NT2/D1 (cell line): ENCODE measurements at regions not wholly inside any gene's neighbourhood (a gene's known extent, or its start where the extent isn't known, plus 50 kb on each side); places are given as distances from the start of the nearest gene placed in this dataset.
A peak's percentile ranks its signal among the peaks of the same experiment; 100 is the strongest.

Source experiments
- DNase-seq: peaks from one replicate; pipeline ENCODE4 v3.0.0-alpha.2; 2011; ENCODE audit warnings: low read depth, low spot score
- H3K27me3 ChIP-seq: 2 replicates; pipeline ENCODE4 v1.6.0; 2011; ENCODE audit warnings: mild to moderate bottlenecking; ENCODE audit not compliant: insufficient read length, insufficient read depth
- H3K36me3 ChIP-seq: 2 replicates; pipeline ENCODE4 v1.6.1; 2011; ENCODE audit warnings: mild to moderate bottlenecking, low read length, mixed read lengths; ENCODE audit not compliant: insufficient read depth, insufficient read length
- H3K4me1 ChIP-seq: 2 replicates; pipeline ENCODE4 v1.5.1; 2011; ENCODE audit not compliant: insufficient read depth, insufficient read length
- H3K4me3 ChIP-seq: 2 replicates; pipeline ENCODE4 v1.5.1; 2011; ENCODE audit warnings: low read depth; ENCODE audit not compliant: insufficient read length
- H3K9ac ChIP-seq: 2 replicates; pipeline ENCODE4 v1.6.0; 2011; ENCODE audit warnings: low read depth; ENCODE audit not compliant: insufficient read length
- H3K9me3 ChIP-seq: 2 replicates; pipeline ENCODE4 v1.5.1; 2011; ENCODE audit warnings: mild to moderate bottlenecking, low read length; ENCODE audit not compliant: insufficient read depth
- SUZ12 ChIP-seq: IDR thresholded peaks from 2 replicates; pipeline ENCODE4 v1.6.1; 2011; ENCODE audit not compliant: insufficient read length, insufficient read depth; ENCODE audit errors: extremely low read depth
- YY1 ChIP-seq: IDR thresholded peaks from 2 replicates; pipeline ENCODE4 v1.6.1; 2011; ENCODE audit not compliant: insufficient read length, insufficient read depth
- ZNF274 ChIP-seq: IDR thresholded peaks from 2 replicates; pipeline ENCODE4 v1.6.1; 2011; ENCODE audit warnings: mild to moderate bottlenecking, low read depth, low read length

- Histone ChIP-seq H3K36me3 (no peaks in the 10 kb centered on the region), H3K9me3 (peaks cover 16% of the 10 kb centered on the region; the same call in 1 of the 2 replicates), H3K4me1 (no peaks in the 10 kb centered on the region), H3K27me3 (no peaks in the 10 kb centered on the region), H3K4me3 (no peak overlapping the region), H3K9ac (no peak overlapping the region)
- DNase-seq, result no peak
- TF ChIP-seq YY1, result no peak
- no peak for TF ChIP-seq SUZ12
- TF ChIP-seq ZNF274, result no peak
Measured at GRCh38 chr6:44761046-44761445, 373.5 kb downstream of the CDC5L start.

GRCh38 chr6:44762496-44762895 lies 375.0 kb downstream of the CDC5L start:
- DNase-seq, result no peak
- Histone ChIP-seq H3K9ac (no peak overlapping the region), H3K27me3 (no peaks in the 10 kb centered on the region), H3K36me3 (no peaks in the 10 kb centered on the region), H3K4me1 (no peaks in the 10 kb centered on the region), H3K9me3 (peaks cover 16% of the 10 kb centered on the region; the same call in 1 of the 2 replicates), H3K4me3 (no peak overlapping the region)
- TF ChIP-seq YY1 (no peak), SUZ12 (no peak), ZNF274 (no peak)

- Histone ChIP-seq H3K9ac (no peak overlapping the region), H3K9me3 (no peaks in the 10 kb centered on the region; the same call in 1 of the 2 replicates), H3K36me3 (no peaks in the 10 kb centered on the region), H3K27me3 (no peaks in the 10 kb centered on the region), H3K4me3 (no peak overlapping the region), H3K4me1 (peaks cover 3% of the 10 kb centered on the region)
- TF ChIP-seq ZNF274 (no peak), SUZ12 (no peak), YY1 (no peak)
- DNase-seq, result peak; percentile 46
Measured at GRCh38 chr6:44771647-44772415, 384.3 kb downstream of the CDC5L start.

- Histone ChIP-seq H3K4me1 (peaks cover 3% of the 10 kb centered on the region), H3K36me3 (no peaks in the 10 kb centered on the region), H3K9ac (no peak overlapping the region), H3K27me3 (no peaks in the 10 kb centered on the region), H3K9me3 (no peaks in the 10 kb centered on the region; the same call in 1 of the 2 replicates), H3K4me3 (no peak overlapping the region)
- no peak for DNase-seq
- TF ChIP-seq YY1 (no peak), ZNF274 (no peak), SUZ12 (no peak)
Measured at GRCh38 chr6:44772838-44773237, 385.3 kb downstream of the CDC5L start.

GRCh38 chr6:44775121-44775520 lies 387.6 kb downstream of the CDC5L start:
- H3K27me3 ChIP-seq, result no peaks in the 10 kb centered on the region
- DNase-seq, result no peak
- TF ChIP-seq YY1 (no peak), ZNF274 (no peak), SUZ12 (no peak)
- no peak overlapping the region for H3K9ac ChIP-seq
- H3K4me3 ChIP-seq, result no peak overlapping the region
- H3K9me3 ChIP-seq, result no peaks in the 10 kb centered on the region; the same call in 1 of the 2 replicates
- H3K36me3 ChIP-seq, result no peaks in the 10 kb centered on the region
- H3K4me1 ChIP-seq, result peaks cover 5% of the 10 kb centered on the region

GRCh38 chr6:44776344-44776743 lies 388.8 kb downstream of the CDC5L start:
- peaks cover 6% of the 10 kb centered on the region for H3K4me1 ChIP-seq

GRCh38 chr6:44778513-44778912 lies 391.0 kb downstream of the CDC5L start:
- Histone ChIP-seq H3K9ac (no peak overlapping the region), H3K36me3 (no peaks in the 10 kb centered on the region), H3K27me3 (no peaks in the 10 kb centered on the region), H3K9me3 (no peaks in the 10 kb centered on the region; the same call in 1 of the 2 replicates), H3K4me3 (no peak overlapping the region), H3K4me1 (peaks cover 5% of the 10 kb centered on the region)
- no peak for TF ChIP-seq ZNF274
- no peak for TF ChIP-seq YY1
- TF ChIP-seq SUZ12, result no peak
- DNase-seq, result no peak

More at GRCh38 chr6:44776344-44776743, 388.8 kb downstream of the CDC5L start:
- no peaks in the 10 kb centered on the region; the same call in 1 of the 2 replicates for H3K9me3 ChIP-seq
- no peaks in the 10 kb centered on the region for H3K27me3 ChIP-seq
- H3K4me3 ChIP-seq, result no peak overlapping the region
- no peaks in the 10 kb centered on the region for H3K36me3 ChIP-seq
- no peak for TF ChIP-seq YY1
- no peak for TF ChIP-seq SUZ12
- no peak for TF ChIP-seq ZNF274
- DNase-seq, result no peak
- H3K9ac ChIP-seq, result no peak overlapping the region
